ENCODE measurements at regions not wholly inside any gene's neighbourhood (a gene's known extent, or its start where the extent isn't known, plus 50 kb on each side); places are given as distances from the start of the nearest gene placed in this dataset.

GRCh38 chr11:29435421-29435820, 581.4 kb downstream of the KCNA4 start:
- H3K9me2 ChIP-seq (replicated peaks; ENCODE audit: insufficient read depth, low read length) = no peaks in the 10 kb centered on the region; the same call in 1 of the 2 replicates
- no peak overlapping the region for H3K4me2 ChIP-seq (ENCODE audit: low read depth, low read length, poor library complexity, severe bottlenecking)
- H4K20me1 ChIP-seq (ENCODE audit: low read depth, low read length) = no peaks in the 10 kb centered on the region
- no peaks in the 10 kb centered on the region for H3F3A ChIP-seq (ENCODE audit: insufficient read depth)
- no peaks in the 10 kb centered on the region for H3K79me2 ChIP-seq (ENCODE audit: insufficient read depth, low read length)
- no peak overlapping the region for H2AFZ ChIP-seq (ENCODE audit: low read depth, low read length, severe bottlenecking)
- H3K9me3 ChIP-seq (ENCODE audit: insufficient read depth, low read length) = no peaks in the 10 kb centered on the region
- no peak overlapping the region for H3K9ac ChIP-seq (ENCODE audit: low read length)
- H3K27me3 ChIP-seq (ENCODE audit: low read length) = no peaks in the 10 kb centered on the region
- H3K4me3 ChIP-seq (ENCODE audit: insufficient read depth, low read length, poor library complexity, severe bottlenecking) = no peak overlapping the region
- no peak overlapping the region for H3K27ac ChIP-seq (ENCODE audit: low read depth, low read length)
- no peak for TF ChIP-seq EZH2phosphoT487 (conservative IDR thresholded peaks at IDR 0.05; ENCODE audit: low read length)
- TF ChIP-seq, protein P1, sequence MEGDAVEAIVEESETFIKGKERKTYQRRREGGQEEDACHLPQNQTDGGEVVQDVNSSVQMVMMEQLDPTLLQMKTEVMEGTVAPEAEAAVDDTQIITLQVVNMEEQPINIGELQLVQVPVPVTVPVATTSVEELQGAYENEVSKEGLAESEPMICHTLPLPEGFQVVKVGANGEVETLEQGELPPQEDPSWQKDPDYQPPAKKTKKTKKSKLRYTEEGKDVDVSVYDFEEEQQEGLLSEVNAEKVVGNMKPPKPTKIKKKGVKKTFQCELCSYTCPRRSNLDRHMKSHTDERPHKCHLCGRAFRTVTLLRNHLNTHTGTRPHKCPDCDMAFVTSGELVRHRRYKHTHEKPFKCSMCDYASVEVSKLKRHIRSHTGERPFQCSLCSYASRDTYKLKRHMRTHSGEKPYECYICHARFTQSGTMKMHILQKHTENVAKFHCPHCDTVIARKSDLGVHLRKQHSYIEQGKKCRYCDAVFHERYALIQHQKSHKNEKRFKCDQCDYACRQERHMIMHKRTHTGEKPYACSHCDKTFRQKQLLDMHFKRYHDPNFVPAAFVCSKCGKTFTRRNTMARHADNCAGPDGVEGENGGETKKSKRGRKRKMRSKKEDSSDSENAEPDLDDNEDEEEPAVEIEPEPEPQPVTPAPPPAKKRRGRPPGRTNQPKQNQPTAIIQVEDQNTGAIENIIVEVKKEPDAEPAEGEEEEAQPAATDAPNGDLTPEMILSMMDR (IDR thresholded peaks at IDR 0.05; ENCODE audit: insufficient read depth, low read length, poor library complexity, severe bottlenecking) = no peak
- H3K36me3 ChIP-seq (ENCODE audit: low read length) = no peaks in the 10 kb centered on the region

- Histone ChIP-seq H3K79me2 (ENCODE audit: insufficient read depth, low read length) (no peaks in the 10 kb centered on the region), H2AFZ (ENCODE audit: low read depth, low read length, severe bottlenecking) (no peak overlapping the region), H3K4me2 (ENCODE audit: low read depth, low read length, poor library complexity, severe bottlenecking) (no peak overlapping the region), H3K9me3 (ENCODE audit: insufficient read depth, low read length) (no peaks in the 10 kb centered on the region), H4K20me1 (ENCODE audit: low read depth, low read length) (no peaks in the 10 kb centered on the region), H3K27me3 (ENCODE audit: low read length) (no peaks in the 10 kb centered on the region), H3K9me2 (replicated peaks; ENCODE audit: insufficient read depth, low read length) (no peaks in the 10 kb centered on the region), H3K27ac (ENCODE audit: low read depth, low read length) (no peak overlapping the region), H3F3A (ENCODE audit: insufficient read depth) (no peaks in the 10 kb centered on the region), H3K36me3 (ENCODE audit: low read length) (no peaks in the 10 kb centered on the region), H3K4me3 (ENCODE audit: insufficient read depth, low read length, poor library complexity, severe bottlenecking) (no peak overlapping the region), H3K9ac (ENCODE audit: low read length) (no peak overlapping the region)
- TF ChIP-seq, protein P1 (IDR thresholded peaks at IDR 0.05; ENCODE audit: insufficient read depth, low read length, poor library complexity, severe bottlenecking) = peak; percentile 49
- no peak for TF ChIP-seq EZH2phosphoT487 (conservative IDR thresholded peaks at IDR 0.05; ENCODE audit: low read length)
Observed at GRCh38 chr11:29432719-29433325, 584.0 kb downstream of the KCNA4 start.

- Histone ChIP-seq H3K9me2 (replicated peaks; ENCODE audit: insufficient read depth, low read length) (no peaks in the 10 kb centered on the region), H3K36me3 (ENCODE audit: low read length) (no peaks in the 10 kb centered on the region), H3K9ac (ENCODE audit: low read length) (no peak overlapping the region), H3K4me3 (ENCODE audit: insufficient read depth, low read length, poor library complexity, severe bottlenecking) (no peak overlapping the region), H3F3A (ENCODE audit: insufficient read depth) (no peaks in the 10 kb centered on the region), H3K27me3 (ENCODE audit: low read length) (no peaks in the 10 kb centered on the region), H4K20me1 (ENCODE audit: low read depth, low read length) (no peaks in the 10 kb centered on the region), H3K27ac (ENCODE audit: low read depth, low read length) (no peak overlapping the region), H3K79me2 (ENCODE audit: insufficient read depth, low read length) (no peaks in the 10 kb centered on the region), H2AFZ (ENCODE audit: low read depth, low read length, severe bottlenecking) (no peak overlapping the region), H3K9me3 (ENCODE audit: insufficient read depth, low read length) (no peaks in the 10 kb centered on the region), H3K4me2 (ENCODE audit: low read depth, low read length, poor library complexity, severe bottlenecking) (no peak overlapping the region)
- TF ChIP-seq EZH2phosphoT487 (conservative IDR thresholded peaks at IDR 0.05; ENCODE audit: low read length) = no peak
- TF ChIP-seq, protein P1 (IDR thresholded peaks at IDR 0.05; ENCODE audit: insufficient read depth, low read length, poor library complexity, severe bottlenecking) = no peak
Observed at GRCh38 chr11:29405305-29405704, 611.5 kb downstream of the KCNA4 start.

Data from SU-DHL-6 (cell line).